Neural cell (in vitro differentiated cells): ENCODE measurements at regions not wholly inside any gene's neighbourhood (a gene's known extent, or its start where the extent isn't known, plus 50 kb on each side); places are given as distances from the start of the nearest gene placed in this dataset.
"Not testable (repeated sequence)": the region's sequence is repeated elsewhere in the genome, so short reads cannot be mapped to it uniquely, and the experiment has no call there.

Experiments
- H2AFZ ChIP-seq: fragments of 200-600, 300-800 bp; sonication (generic), shearing (Covaris generic); 2 replicates; pipeline ENCODE4 v1.6.0; 2014; ENCODE audit warnings: low read depth, mild to moderate bottlenecking, antibody characterized with exemption, low read length, moderate library complexity
- H3F3A ChIP-seq: fragments of 200-600 bp; shearing (Covaris generic); 2 replicates; pipeline ENCODE4 v1.6.1; 2016; ENCODE audit warnings: mild to moderate bottlenecking, moderate library complexity, mixed read lengths, antibody characterized with exemption, low read length; ENCODE audit not compliant: insufficient read depth, poor library complexity, severe bottlenecking
- H3K27ac ChIP-seq: fragments of 200-600, 300-800 bp; sonication (generic), shearing (Covaris generic); 2 replicates; pipeline ENCODE4 v1.5.1; 2014; ENCODE audit warnings: mild to moderate bottlenecking, low read length, moderate library complexity
- H3K27me3 ChIP-seq: fragments of 300-800, 200-600 bp; sonication (generic), shearing (Covaris generic); 2 replicates; pipeline ENCODE4 v1.6.0; 2014; ENCODE audit warnings: mild to moderate bottlenecking, low read depth, low read length, moderate library complexity; ENCODE audit not compliant: insufficient read depth
- H3K36me3 ChIP-seq: fragments of 300-800, 200-600 bp; sonication (generic), shearing (Covaris generic); 2 replicates; pipeline ENCODE4 v1.5.1; 2014; ENCODE audit warnings: mild to moderate bottlenecking, antibody characterized with exemption, low read length, moderate library complexity; ENCODE audit not compliant: insufficient read depth
- H3K4me2 ChIP-seq: fragments of 300-800, 200-600 bp; sonication (generic), shearing (Covaris generic); 2 replicates; pipeline ENCODE4 v1.6.0; 2014; ENCODE audit warnings: mild to moderate bottlenecking, low read length
- H3K4me3 ChIP-seq: fragments of 300-800, 200-600 bp; sonication (generic), shearing (Covaris generic); 2 replicates; pipeline ENCODE4 v1.5.1; 2014; ENCODE audit warnings: mild to moderate bottlenecking, low read length, moderate library complexity
- H3K79me2 ChIP-seq: fragments of 200-600 bp; shearing (Covaris generic); replicated peaks from 2 replicates; pipeline ENCODE4 v1.6.0; 2014; ENCODE audit warnings: mild to moderate bottlenecking, low read length, moderate library complexity; ENCODE audit not compliant: insufficient read depth
- H3K9ac ChIP-seq: fragments of 300-800, 200-600 bp; sonication (generic), shearing (Covaris generic); 2 replicates; pipeline ENCODE4 v1.6.1; 2016; ENCODE audit warnings: mild to moderate bottlenecking, low read length, mixed read lengths
- H3K9me2 ChIP-seq: fragments of 200-600 bp; shearing (Covaris generic); 2 replicates; pipeline ENCODE4 v1.6.1; 2016; ENCODE audit warnings: mild to moderate bottlenecking, low read length, mixed read lengths; ENCODE audit not compliant: insufficient read depth
- H3K9me3 ChIP-seq: fragments of 200-600, 300-800 bp; sonication (generic), shearing (Covaris generic); 2 replicates; pipeline ENCODE4 v1.6.1; 2016; ENCODE audit warnings: mild to moderate bottlenecking, mixed run types, low read length, moderate library complexity, mixed read lengths
- H4K20me1 ChIP-seq: fragments of 200-600 bp; shearing (Covaris generic); 2 replicates; pipeline ENCODE4 v1.6.1; 2016; ENCODE audit warnings: mild to moderate bottlenecking, mixed run types; ENCODE audit not compliant: insufficient read depth
- CTCF ChIP-seq: fragments of 450-650 bp; IDR thresholded peaks from 2 replicates; pipeline ENCODE4 v1.5.1; 2014; ENCODE audit warnings: antibody characterized with exemption, mild to moderate bottlenecking, moderate library complexity; ENCODE audit not compliant: poor library complexity, severe bottlenecking
- EP300 ChIP-seq: fragments of 450-650 bp; conservative IDR thresholded peaks from 2 replicates; pipeline ENCODE4 v1.6.1; 2014; ENCODE audit warnings: antibody characterized with exemption, mild to moderate bottlenecking, moderate library complexity; ENCODE audit not compliant: poor library complexity, severe bottlenecking
- EZH2 ChIP-seq: fragments of 200-600, 300-800 bp; shearing (Covaris generic), sonication (generic); IDR thresholded peaks from 2 replicates; pipeline ENCODE4 v1.6.1; 2014; ENCODE audit warnings: antibody characterized with exemption, low read length, borderline replicate concordance, mild to moderate bottlenecking; ENCODE audit not compliant: insufficient read depth, poor library complexity, severe bottlenecking
- MXI1 ChIP-seq: fragments of 450-650 bp; conservative IDR thresholded peaks from 2 replicates; pipeline ENCODE4 v1.6.1; 2014; ENCODE audit warnings: antibody characterized with exemption, mild to moderate bottlenecking; ENCODE audit not compliant: poor library complexity, severe bottlenecking
- POLR2AphosphoS5 ChIP-seq: IDR thresholded peaks from 2 replicates; pipeline ENCODE4 v1.6.1; 2012
- RAD21 ChIP-seq: fragments of 450-650 bp; conservative IDR thresholded peaks from 2 replicates; pipeline ENCODE4 v1.6.1; 2014; ENCODE audit warnings: antibody characterized with exemption, mild to moderate bottlenecking, moderate library complexity
- REST ChIP-seq: IDR thresholded peaks from 2 replicates; pipeline ENCODE4 v1.6.1; 2012; ENCODE audit warnings: borderline replicate concordance
- SMC3 ChIP-seq: fragments of 450-650 bp; conservative IDR thresholded peaks from 2 replicates; pipeline ENCODE4 v1.6.1; 2014; ENCODE audit warnings: antibody characterized with exemption, mild to moderate bottlenecking, moderate library complexity; ENCODE audit not compliant: poor library complexity
- TAF1 ChIP-seq: IDR thresholded peaks from 2 replicates; pipeline ENCODE4 v1.6.1; 2012; ENCODE audit warnings: low read depth

- not testable (repeated sequence) for H3K27ac ChIP-seq, H3K36me3 ChIP-seq, H3K9me2 ChIP-seq, H3K4me2 ChIP-seq, H3F3A ChIP-seq, H3K9ac ChIP-seq, H3K9me3 ChIP-seq, H3K4me3 ChIP-seq, H4K20me1 ChIP-seq, H2AFZ ChIP-seq, H3K79me2 ChIP-seq, H3K27me3 ChIP-seq
Observed at GRCh38 chr12:85475277-85475676, 195.3 kb downstream of the ALX1 start.

- TF ChIP-seq EP300: no peak
- Histone ChIP-seq H2AFZ (no peak overlapping the region), H4K20me1 (no peaks in the 10 kb centered on the region), H3K4me3 (no peak overlapping the region), H3K36me3 (no peaks in the 10 kb centered on the region), H3K4me2 (no peak overlapping the region), H3K9me3 (no peaks in the 10 kb centered on the region), H3K9ac (no peak overlapping the region), H3K79me2 (no peaks in the 10 kb centered on the region), H3K9me2 (no peaks in the 10 kb centered on the region), H3F3A (no peaks in the 10 kb centered on the region), H3K27me3 (no peaks in the 10 kb centered on the region), H3K27ac (no peak overlapping the region)
Observed at GRCh38 chr12:85476756-85477155, 196.7 kb downstream of the ALX1 start.

GRCh38 chr12:85484387-85484786 is 204.4 kb downstream of the ALX1 start:
- H3K9me2 ChIP-seq: no peaks in the 10 kb centered on the region
- H3K27me3 ChIP-seq: no peaks in the 10 kb centered on the region
- no peaks in the 10 kb centered on the region for H3K9me3 ChIP-seq
- no peaks in the 10 kb centered on the region for H3F3A ChIP-seq
- no peak overlapping the region for H3K9ac ChIP-seq
- no peak overlapping the region for H3K4me3 ChIP-seq
- H3K4me2 ChIP-seq: no peak overlapping the region
- H3K79me2 ChIP-seq: no peaks in the 10 kb centered on the region
- no peaks in the 10 kb centered on the region for H3K36me3 ChIP-seq
- TF ChIP-seq POLR2AphosphoS5: no peak
- no peak for TF ChIP-seq MXI1
- no peak for TF ChIP-seq EZH2
- no peak for TF ChIP-seq EP300
- TF ChIP-seq TAF1: no peak
- no peak for TF ChIP-seq REST
- no peak for TF ChIP-seq CTCF
- TF ChIP-seq RAD21: no peak
- TF ChIP-seq SMC3: no peak
- H4K20me1 ChIP-seq: no peaks in the 10 kb centered on the region
- H2AFZ ChIP-seq: no peak overlapping the region
- H3K27ac ChIP-seq: no peak overlapping the region
